GM23248 (cell line): ENCODE measurements at regions not wholly inside any gene's neighbourhood (a gene's known extent, or its start where the extent isn't known, plus 50 kb on each side); places are given as distances from the start of the nearest gene placed in this dataset.

Experiments used
- DNase-seq: peaks from one replicate; pipeline ENCODE4 v3.0.0-alpha.2; 2015
- H2AFZ ChIP-seq: fragments of 200-600 bp; sonication (generic); 2 replicates; pipeline ENCODE4 v1.6.1; 2016; ENCODE audit warnings: antibody characterized with exemption
- H3F3A ChIP-seq: fragments of 200-600 bp; sonication (generic); 2 replicates; pipeline ENCODE4 v1.6.1; 2016; ENCODE audit warnings: mild to moderate bottlenecking, antibody characterized with exemption, mixed run types; ENCODE audit not compliant: insufficient read depth
- H3K27ac ChIP-seq: fragments of 200-600 bp; sonication (generic); 2 replicates; pipeline ENCODE4 v1.5.1; 2016; ENCODE audit warnings: mild to moderate bottlenecking
- H3K27me3 ChIP-seq: fragments of 200-600 bp; sonication (generic); replicated peaks from 2 replicates; pipeline ENCODE4 v1.6.1; 2016; ENCODE audit warnings: mild to moderate bottlenecking; ENCODE audit not compliant: insufficient read depth
- H3K36me3 ChIP-seq: fragments of 200-600 bp; sonication (generic); 2 replicates; pipeline ENCODE4 v1.6.1; 2016; ENCODE audit warnings: low read depth, mild to moderate bottlenecking
- H3K4me1 ChIP-seq: fragments of 200-600 bp; sonication (generic); 2 replicates; pipeline ENCODE4 v1.6.1; 2016; ENCODE audit warnings: mild to moderate bottlenecking; ENCODE audit not compliant: insufficient read depth
- H3K4me2 ChIP-seq: fragments of 200-600 bp; sonication (generic); one replicate; pipeline ENCODE4 v1.6.1; 2016; ENCODE audit warnings: mild to moderate bottlenecking; ENCODE audit not compliant: unreplicated experiment
- H3K4me3 ChIP-seq: fragments of 200-600 bp; sonication (generic); 2 replicates; pipeline ENCODE4 v1.5.1; 2016; ENCODE audit warnings: mild to moderate bottlenecking
- H3K79me2 ChIP-seq: fragments of 200-600 bp; sonication (generic); 2 replicates; pipeline ENCODE4 v1.6.1; 2016; ENCODE audit warnings: mild to moderate bottlenecking; ENCODE audit not compliant: insufficient read depth
- H3K9ac ChIP-seq: fragments of 200-600 bp; sonication (generic); 2 replicates; pipeline ENCODE4 v1.6.1; 2016; ENCODE audit warnings: mild to moderate bottlenecking
- H3K9me2 ChIP-seq: fragments of 200-600 bp; sonication (generic); 2 replicates; pipeline ENCODE4 v1.6.1; 2016; ENCODE audit warnings: mixed run types, mild to moderate bottlenecking, moderate library complexity; ENCODE audit not compliant: insufficient read depth
- H3K9me3 ChIP-seq: fragments of 200-600 bp; sonication (generic); one replicate; pipeline ENCODE4 v1.6.1; 2017; ENCODE audit warnings: low read depth
- H4K20me1 ChIP-seq: fragments of 200-600 bp; sonication (generic); 2 replicates; pipeline ENCODE4 v1.6.0; 2016; ENCODE audit not compliant: insufficient read depth
- EZH2 ChIP-seq: fragments of 200-600 bp; sonication (generic); IDR thresholded peaks from 2 replicates; pipeline ENCODE4 v1.6.1; 2018; ENCODE audit warnings: antibody characterized with exemption, mild to moderate bottlenecking; ENCODE audit not compliant: insufficient read depth, poor library complexity, severe bottlenecking
- EZH2phosphoT487 ChIP-seq: fragments of 200-600 bp; sonication (generic); IDR thresholded peaks from 2 replicates; pipeline ENCODE4 v1.6.1; 2018; ENCODE audit warnings: antibody characterized with exemption, moderate library complexity, mild to moderate bottlenecking, low read depth; ENCODE audit not compliant: insufficient read depth
- WGBS, 2 experiments: methylation state at CpG; one replicate each; pipeline ENCODE4 v1.1.6; 2015 to 2017; ENCODE audit warnings: low lambda C conversion rate in 2 of 2, low coverage in 1 of 2; ENCODE audit errors: missing lambda C conversion rate in 2 of 2; 5-methylcytosine and 5-hydroxymethylcytosine counted together
- in situ Hi-C: fragments of 300-500 bp; cut with MboI; formaldehyde crosslinking; loops from 2 replicates; pipeline ENCODE4 v1.15.0; 2020

DNA sequence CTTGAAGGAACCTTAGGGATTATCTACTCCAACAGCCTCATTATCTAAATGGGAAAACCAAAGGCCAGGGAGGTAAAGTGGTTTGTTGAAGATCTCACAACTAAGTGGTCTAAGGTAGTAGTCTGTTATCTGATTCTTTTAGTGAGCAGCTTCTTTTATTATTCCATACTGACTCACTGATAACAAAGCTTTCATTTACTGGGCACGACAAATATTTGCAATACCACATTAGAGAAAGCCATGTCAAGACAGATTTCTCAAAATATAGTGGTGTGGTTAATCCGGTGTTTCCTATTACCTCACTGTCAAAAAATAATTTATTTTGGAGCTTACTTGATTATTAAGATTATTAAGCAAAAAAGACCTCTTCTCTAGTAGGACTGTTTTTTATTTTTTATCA lies 369.1 kb downstream of the S1PR1 start:
- no peak for TF ChIP-seq EZH2
- no peak for TF ChIP-seq EZH2phosphoT487
- in situ Hi-C loops = no loop called here
- no peak for DNase-seq
- Histone ChIP-seq H3K79me2 (no peaks in the 10 kb centered on the region), H3K9me3 (no peaks in the 10 kb centered on the region), H2AFZ (no peak overlapping the region), H3K9me2 (no peaks in the 10 kb centered on the region), H3F3A (no peaks in the 10 kb centered on the region), H3K4me1 (no peaks in the 10 kb centered on the region), H3K27ac (no peak overlapping the region), H4K20me1 (no peaks in the 10 kb centered on the region), H3K9ac (no peak overlapping the region), H3K36me3 (no peaks in the 10 kb centered on the region), H3K4me3 (no peak overlapping the region), H3K27me3 (no peaks in the 10 kb centered on the region), H3K4me2 (no peak overlapping the region)
- WGBS, 2 experiments = 19 to 21% methylated on average over 2 of the region's 2 CpGs

DNA sequence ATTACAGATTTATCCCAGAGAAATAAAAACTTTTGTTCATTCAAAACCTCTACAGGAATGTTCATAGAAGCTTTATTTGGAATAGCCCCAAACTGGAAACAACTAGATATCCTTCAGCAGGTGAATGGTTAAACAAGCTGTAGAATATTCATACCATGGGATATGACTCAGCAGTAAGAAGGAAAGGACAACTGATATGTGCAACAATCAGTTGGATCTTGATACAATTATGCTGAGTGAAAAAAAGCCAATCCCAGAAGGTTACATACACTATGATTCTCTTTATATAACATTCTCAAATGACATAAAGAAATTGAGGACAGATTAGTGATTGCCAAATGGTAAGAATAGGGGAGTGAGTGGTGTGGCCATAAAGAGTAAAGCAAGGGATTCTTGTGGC lies 376.7 kb downstream of the S1PR1 start:
- Histone ChIP-seq H3K79me2 (no peaks in the 10 kb centered on the region), H3K36me3 (no peaks in the 10 kb centered on the region), H3K4me2 (no peak overlapping the region), H3K4me1 (no peaks in the 10 kb centered on the region), H3K4me3 (no peak overlapping the region), H3K9ac (no peak overlapping the region), H3F3A (no peaks in the 10 kb centered on the region), H2AFZ (no peak overlapping the region), H3K9me2 (no peaks in the 10 kb centered on the region), H3K9me3 (no peaks in the 10 kb centered on the region), H3K27me3 (no peaks in the 10 kb centered on the region), H4K20me1 (no peaks in the 10 kb centered on the region), H3K27ac (no peak overlapping the region)
- no peak for TF ChIP-seq EZH2
- no peak for TF ChIP-seq EZH2phosphoT487
- DNase-seq = no peak
- in situ Hi-C loops = no loop called here

DNA sequence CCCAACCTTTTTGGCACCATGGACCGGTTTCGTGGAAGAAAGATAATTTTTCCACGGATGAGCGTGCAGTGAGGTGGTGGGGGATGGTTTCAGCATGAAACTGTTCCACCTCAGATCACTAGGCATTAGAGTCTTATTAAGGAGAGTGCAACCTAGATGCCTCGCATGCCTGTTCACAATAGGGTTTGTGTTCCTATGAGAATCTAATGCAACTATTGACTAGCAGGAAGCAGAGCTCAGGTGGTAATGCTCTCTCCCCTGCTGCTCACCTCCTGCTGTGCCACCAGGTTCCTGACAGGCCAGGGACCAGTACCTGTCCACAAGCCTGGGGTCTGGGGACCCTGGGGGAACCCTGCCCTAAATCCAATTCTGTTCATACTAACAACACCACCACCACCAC lies 377.8 kb downstream of the OLFM3 start:
- H3F3A ChIP-seq = no peaks in the 10 kb centered on the region
- in situ Hi-C loops = no loop called here
- 35 to 39% methylated on average over 5 of the region's 5 CpGs for WGBS, 2 experiments

DNA sequence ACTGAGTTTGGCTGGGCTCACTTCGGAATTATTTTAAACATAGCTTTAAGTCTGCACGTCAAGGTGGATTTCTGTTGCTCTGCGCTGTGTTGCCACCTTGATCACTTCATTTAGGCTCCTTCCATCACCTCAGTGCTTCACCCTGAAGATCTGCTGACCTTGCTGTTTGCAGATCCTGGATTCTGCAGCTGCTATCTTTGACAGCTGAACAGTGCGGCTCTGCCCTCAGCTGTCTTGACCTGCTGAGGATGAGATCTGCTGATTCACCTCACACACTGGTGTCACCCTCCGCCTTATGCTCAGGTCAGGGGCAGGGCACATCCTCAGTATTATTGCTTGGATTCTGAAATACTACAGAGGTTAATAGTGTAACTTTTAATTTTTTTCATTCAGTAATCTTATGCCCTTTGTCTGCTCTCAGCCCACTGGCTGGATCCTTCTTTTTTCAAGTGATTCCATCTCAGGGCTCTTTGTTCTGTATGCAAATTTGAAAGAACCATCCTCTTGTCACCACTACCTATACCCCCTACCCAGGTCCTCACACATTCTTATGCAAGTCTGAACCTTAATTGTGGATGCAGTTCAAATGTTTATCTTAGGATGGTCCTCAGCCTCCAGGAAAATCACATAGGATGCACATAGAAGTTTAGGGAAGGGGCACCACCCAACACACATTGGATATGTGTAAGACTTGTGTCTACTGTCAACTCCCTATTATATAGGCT lies 364.0 kb downstream of the OLFM3 start:
- no peaks in the 10 kb centered on the region for H3K79me2 ChIP-seq
- no peaks in the 10 kb centered on the region for H3K4me1 ChIP-seq
- TF ChIP-seq EZH2phosphoT487 = no peak
- TF ChIP-seq EZH2 = no peak
- 10 to 12% methylated on average over 5 of the region's 5 CpGs for WGBS, 2 experiments
- no peak overlapping the region for H3K4me3 ChIP-seq
- H2AFZ ChIP-seq = no peak overlapping the region
- H3K4me2 ChIP-seq = no peak overlapping the region
- DNase-seq = no peak
- H3K27me3 ChIP-seq = no peaks in the 10 kb centered on the region
- no peak overlapping the region for H3K27ac ChIP-seq
- H3K9me2 ChIP-seq = no peaks in the 10 kb centered on the region
- H3K9ac ChIP-seq = no peak overlapping the region
- H3F3A ChIP-seq = no peaks in the 10 kb centered on the region
- no peaks in the 10 kb centered on the region for H3K36me3 ChIP-seq
- in situ Hi-C loops = no loop called here
- H4K20me1 ChIP-seq = no peaks in the 10 kb centered on the region
- no peaks in the 10 kb centered on the region for H3K9me3 ChIP-seq

More for the DNA sequence above, 377.8 kb downstream of the OLFM3 start:
- no peaks in the 10 kb centered on the region for H3K4me1 ChIP-seq
- no peak overlapping the region for H3K9ac ChIP-seq
- H3K27me3 ChIP-seq = no peaks in the 10 kb centered on the region
- H3K27ac ChIP-seq = no peak overlapping the region
- no peaks in the 10 kb centered on the region for H3K9me2 ChIP-seq
- H3K9me3 ChIP-seq = no peaks in the 10 kb centered on the region
- no peaks in the 10 kb centered on the region for H4K20me1 ChIP-seq
- DNase-seq = no peak
- no peaks in the 10 kb centered on the region for H3K36me3 ChIP-seq
- no peak overlapping the region for H3K4me3 ChIP-seq
- no peak for TF ChIP-seq EZH2
- no peak for TF ChIP-seq EZH2phosphoT487
- H3K79me2 ChIP-seq = no peaks in the 10 kb centered on the region
- H2AFZ ChIP-seq = no peak overlapping the region
- no peak overlapping the region for H3K4me2 ChIP-seq

DNA sequence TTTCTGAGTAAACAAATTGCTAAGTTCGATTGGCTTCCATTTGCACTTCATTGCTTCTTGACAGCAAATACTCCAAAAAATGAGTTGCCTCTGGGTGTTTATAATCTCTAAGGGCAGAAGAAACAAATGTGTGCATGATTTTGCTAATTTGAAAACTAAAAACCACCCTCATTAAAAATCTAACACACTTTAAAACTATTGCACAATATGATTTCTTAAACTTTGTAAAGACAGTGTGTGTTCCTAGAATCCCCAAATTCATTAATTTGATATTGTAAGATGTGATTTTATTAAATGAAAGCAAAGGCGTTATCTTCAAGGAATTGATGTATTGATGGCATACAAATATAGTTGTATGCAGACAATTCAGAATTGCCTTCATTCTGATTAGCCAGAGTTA lies 350.9 kb downstream of the OLFM3 start:
- H4K20me1 ChIP-seq = no peaks in the 10 kb centered on the region

More for the DNA sequence above, 350.9 kb downstream of the OLFM3 start:
- DNase-seq = no peak
- in situ Hi-C loops = no loop called here
- H3K9me2 ChIP-seq = no peaks in the 10 kb centered on the region
- no peaks in the 10 kb centered on the region for H3K36me3 ChIP-seq
- H3K4me3 ChIP-seq = no peak overlapping the region
- H3K79me2 ChIP-seq = no peaks in the 10 kb centered on the region
- no peak overlapping the region for H3K27ac ChIP-seq
- H3K9me3 ChIP-seq = no peaks in the 10 kb centered on the region
- no peaks in the 10 kb centered on the region for H3F3A ChIP-seq
- WGBS, 2 experiments = 5 to 6% methylated on average over 2 of the region's 2 CpGs
- no peaks in the 10 kb centered on the region for H3K27me3 ChIP-seq
- H3K4me2 ChIP-seq = no peak overlapping the region
- TF ChIP-seq EZH2phosphoT487 (no peak), EZH2 (no peak)
- H3K4me1 ChIP-seq = no peaks in the 10 kb centered on the region
- no peak overlapping the region for H2AFZ ChIP-seq
- H3K9ac ChIP-seq = no peak overlapping the region
